ENCODE measurements at regions not wholly inside any gene's neighbourhood (a gene's known extent, or its start where the extent isn't known, plus 50 kb on each side); places are given as distances from the start of the nearest gene placed in this dataset.

DNA sequence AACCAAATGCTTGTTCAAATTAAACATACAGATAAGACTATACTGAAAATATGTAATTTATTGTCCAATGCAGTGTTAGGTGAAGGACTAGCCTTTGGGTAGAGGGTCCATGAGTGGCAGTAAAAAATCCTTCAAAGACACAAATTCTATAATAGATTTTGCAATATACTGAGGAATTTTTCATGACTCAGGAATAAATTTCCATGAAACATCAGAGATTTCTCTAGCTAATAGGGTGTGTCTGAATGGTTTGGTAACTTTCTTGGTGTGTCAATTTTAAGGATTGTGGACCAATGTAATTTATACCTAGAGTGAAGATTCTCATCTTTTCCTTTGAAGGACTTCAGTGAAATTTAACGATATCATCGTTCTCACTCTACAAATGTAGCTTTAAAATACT lies 546.7 kb downstream of the SLITRK5 start:
- DNase-seq = no peak
- no peaks in the 10 kb centered on the region for H3K79me2 ChIP-seq (ENCODE audit: low read depth)
- intact Hi-C loops (cut with micrococcal nuclease; ENCODE audit: unreplicated experiment) = no loop called here
- TF ChIP-seq EZH2 (IDR thresholded peaks at IDR 0.05; ENCODE audit: low read depth) = no peak
- TF ChIP-seq, protein P1, sequence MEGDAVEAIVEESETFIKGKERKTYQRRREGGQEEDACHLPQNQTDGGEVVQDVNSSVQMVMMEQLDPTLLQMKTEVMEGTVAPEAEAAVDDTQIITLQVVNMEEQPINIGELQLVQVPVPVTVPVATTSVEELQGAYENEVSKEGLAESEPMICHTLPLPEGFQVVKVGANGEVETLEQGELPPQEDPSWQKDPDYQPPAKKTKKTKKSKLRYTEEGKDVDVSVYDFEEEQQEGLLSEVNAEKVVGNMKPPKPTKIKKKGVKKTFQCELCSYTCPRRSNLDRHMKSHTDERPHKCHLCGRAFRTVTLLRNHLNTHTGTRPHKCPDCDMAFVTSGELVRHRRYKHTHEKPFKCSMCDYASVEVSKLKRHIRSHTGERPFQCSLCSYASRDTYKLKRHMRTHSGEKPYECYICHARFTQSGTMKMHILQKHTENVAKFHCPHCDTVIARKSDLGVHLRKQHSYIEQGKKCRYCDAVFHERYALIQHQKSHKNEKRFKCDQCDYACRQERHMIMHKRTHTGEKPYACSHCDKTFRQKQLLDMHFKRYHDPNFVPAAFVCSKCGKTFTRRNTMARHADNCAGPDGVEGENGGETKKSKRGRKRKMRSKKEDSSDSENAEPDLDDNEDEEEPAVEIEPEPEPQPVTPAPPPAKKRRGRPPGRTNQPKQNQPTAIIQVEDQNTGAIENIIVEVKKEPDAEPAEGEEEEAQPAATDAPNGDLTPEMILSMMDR (conservative IDR thresholded peaks at IDR 0.05) = no peak
- H4K20me1 ChIP-seq (ENCODE audit: insufficient read depth) = no peaks in the 10 kb centered on the region
- POLR2A ChIA-PET (ENCODE audit: unreplicated experiment) = no interaction called here
- H3K4me2 ChIP-seq = no peak overlapping the region
- H3K36me3 ChIP-seq (ENCODE audit: low read depth) = no peaks in the 10 kb centered on the region
- CTCF ChIA-PET = no interaction called here
- H2AFZ ChIP-seq = no peak overlapping the region
- no TSS peak for BruUV-seq (replicated peaks)
- H3K9me2 ChIP-seq (ENCODE audit: insufficient read depth) = peaks cover 5% of the 10 kb centered on the region
- H3K4me3 ChIP-seq = no peak overlapping the region
- no peaks in the 10 kb centered on the region for H3K27me3 ChIP-seq (ENCODE audit: insufficient read depth, low read depth)
- no peak overlapping the region for H3K27ac ChIP-seq
- no peaks in the 10 kb centered on the region for H3K4me1 ChIP-seq (replicated peaks; ENCODE audit: insufficient read depth)
- H3K9me3 ChIP-seq (ENCODE audit: insufficient read depth, low read depth) = no peaks in the 10 kb centered on the region; the same call in 1 of the 2 replicates
- no peaks in the 10 kb centered on the region for H3F3A ChIP-seq (ENCODE audit: insufficient read depth, low read depth)

DNA sequence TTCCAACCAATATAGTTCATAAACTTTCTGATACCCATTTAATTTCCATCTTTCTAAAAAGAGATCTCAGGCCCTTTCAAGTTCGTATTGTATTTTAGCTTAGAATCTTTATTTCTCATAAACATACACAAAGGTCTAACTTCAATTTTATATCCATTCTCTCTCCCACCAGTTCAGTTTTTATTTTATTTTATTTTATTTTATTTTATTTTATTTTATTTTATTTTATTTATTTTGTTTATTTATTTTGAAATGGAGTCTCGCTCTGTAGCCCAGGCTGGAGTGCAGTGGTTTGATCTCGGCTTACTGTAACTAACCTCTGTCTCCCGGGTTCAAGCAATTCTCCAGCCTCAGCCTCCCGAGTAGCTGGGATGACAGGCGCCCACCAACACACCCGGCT lies 552.8 kb downstream of the SLITRK5 start:
- BruUV-seq (replicated peaks) = no TSS peak
- Histone ChIP-seq H4K20me1 (ENCODE audit: insufficient read depth) (no peaks in the 10 kb centered on the region), H2AFZ (no peak overlapping the region), H3K27me3 (ENCODE audit: insufficient read depth, low read depth) (no peaks in the 10 kb centered on the region), H3K36me3 (ENCODE audit: low read depth) (no peaks in the 10 kb centered on the region), H3K9me3 (ENCODE audit: insufficient read depth, low read depth) (no peaks in the 10 kb centered on the region), H3K79me2 (ENCODE audit: low read depth) (no peaks in the 10 kb centered on the region), H3F3A (ENCODE audit: insufficient read depth, low read depth) (no peaks in the 10 kb centered on the region), H3K4me1 (replicated peaks; ENCODE audit: insufficient read depth) (no peaks in the 10 kb centered on the region), H3K27ac (no peak overlapping the region), H3K4me2 (no peak overlapping the region), H3K4me3 (no peak overlapping the region), H3K9me2 (ENCODE audit: insufficient read depth) (no peaks in the 10 kb centered on the region)
- POLR2A ChIA-PET (ENCODE audit: unreplicated experiment) = no interaction called here
- no peak for DNase-seq
- CTCF ChIA-PET = no interaction called here
- TF ChIP-seq, protein P1 (conservative IDR thresholded peaks at IDR 0.05) = no peak
- no peak for TF ChIP-seq EZH2 (IDR thresholded peaks at IDR 0.05; ENCODE audit: low read depth)
- intact Hi-C loops (cut with micrococcal nuclease; ENCODE audit: unreplicated experiment) = no loop called here

DNA sequence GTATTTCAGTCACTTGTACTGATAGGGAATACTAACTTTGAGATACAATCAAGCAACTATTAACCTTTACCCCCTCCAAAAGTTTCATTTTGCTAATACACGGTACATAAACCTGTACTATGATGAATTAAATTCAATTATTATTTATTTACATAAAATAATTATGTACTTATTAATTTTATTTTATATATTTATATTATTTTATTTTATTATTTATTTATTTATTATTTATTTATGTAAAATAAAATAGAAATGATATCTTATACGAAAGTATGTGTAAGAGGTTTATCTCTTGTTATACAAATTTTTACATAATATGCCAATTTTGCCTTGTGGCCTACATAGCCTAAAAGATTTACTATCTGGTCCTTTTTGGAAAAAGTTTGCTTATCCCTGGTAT lies 564.3 kb downstream of the SLITRK5 start:
- Histone ChIP-seq H3K79me2 (ENCODE audit: low read depth) (no peaks in the 10 kb centered on the region), H3K9me2 (ENCODE audit: insufficient read depth) (no peaks in the 10 kb centered on the region), H3K4me2 (no peak overlapping the region), H3K9me3 (ENCODE audit: insufficient read depth, low read depth) (no peaks in the 10 kb centered on the region), H3K4me1 (replicated peaks; ENCODE audit: insufficient read depth) (no peaks in the 10 kb centered on the region), H3K4me3 (no peak overlapping the region), H3K27me3 (ENCODE audit: insufficient read depth, low read depth) (no peaks in the 10 kb centered on the region), H4K20me1 (ENCODE audit: insufficient read depth) (no peaks in the 10 kb centered on the region), H3F3A (ENCODE audit: insufficient read depth, low read depth) (no peaks in the 10 kb centered on the region), H3K36me3 (ENCODE audit: low read depth) (no peaks in the 10 kb centered on the region), H2AFZ (no peak overlapping the region), H3K27ac (no peak overlapping the region)
- TF ChIP-seq EZH2 (IDR thresholded peaks at IDR 0.05; ENCODE audit: low read depth) = no peak
- ChIA-PET CTCF (no interaction called here), POLR2A (ENCODE audit: unreplicated experiment) (no interaction called here)
- intact Hi-C loops (cut with micrococcal nuclease; ENCODE audit: unreplicated experiment) = no loop called here
- no peak for DNase-seq
- no TSS peak for BruUV-seq (replicated peaks)

DNA sequence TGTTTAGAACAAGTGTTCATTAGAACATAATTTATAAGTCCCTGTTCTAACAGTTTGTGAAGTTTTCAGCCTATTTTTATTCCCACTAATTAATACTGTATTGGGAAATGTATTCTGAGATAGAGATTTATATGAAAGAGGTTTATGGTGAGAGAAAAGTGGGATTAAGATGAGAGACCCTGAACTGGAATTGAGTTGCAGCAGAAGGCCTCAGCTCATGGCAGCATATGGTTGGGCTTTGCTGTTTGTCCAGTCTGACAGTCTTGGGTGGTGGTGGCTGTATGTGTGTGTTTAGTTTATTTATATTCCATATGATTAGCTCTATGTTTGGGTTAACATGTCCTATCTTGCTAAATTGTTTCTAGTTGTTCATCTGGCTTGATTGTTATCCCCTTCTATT lies 575.1 kb downstream of the SLITRK5 start:
- no peaks in the 10 kb centered on the region for H4K20me1 ChIP-seq (ENCODE audit: insufficient read depth)
- DNase-seq = no peak
- no peaks in the 10 kb centered on the region for H3K27me3 ChIP-seq (ENCODE audit: insufficient read depth, low read depth)
- H3K27ac ChIP-seq = no peak overlapping the region
- intact Hi-C loops (cut with micrococcal nuclease; ENCODE audit: unreplicated experiment) = no loop called here
- ChIA-PET POLR2A (ENCODE audit: unreplicated experiment) (no interaction called here), CTCF (no interaction called here)
- no peaks in the 10 kb centered on the region for H3K9me2 ChIP-seq (ENCODE audit: insufficient read depth)
- H2AFZ ChIP-seq = no peak overlapping the region
- no peak overlapping the region for H3K4me2 ChIP-seq
- H3K4me3 ChIP-seq = no peak overlapping the region
- TF ChIP-seq EZH2 (IDR thresholded peaks at IDR 0.05; ENCODE audit: low read depth) = no peak
- TF ChIP-seq, protein P1 (conservative IDR thresholded peaks at IDR 0.05) = no peak
- H3K79me2 ChIP-seq (ENCODE audit: low read depth) = no peaks in the 10 kb centered on the region
- no TSS peak for BruUV-seq (replicated peaks)
- no peaks in the 10 kb centered on the region for H3K36me3 ChIP-seq (ENCODE audit: low read depth)
- no peaks in the 10 kb centered on the region for H3K9me3 ChIP-seq (ENCODE audit: insufficient read depth, low read depth)
- no peaks in the 10 kb centered on the region for H3F3A ChIP-seq (ENCODE audit: insufficient read depth, low read depth)
- H3K4me1 ChIP-seq (replicated peaks; ENCODE audit: insufficient read depth) = no peaks in the 10 kb centered on the region
